ENCODE measurements at regions not wholly inside any gene's neighbourhood (a gene's known extent, or its start where the extent isn't known, plus 50 kb on each side); places are given as distances from the start of the nearest gene placed in this dataset.
A peak's percentile ranks its signal among the peaks of the same experiment; 100 is the strongest.

GRCh38 chr3:55189359-55189801 is 261.5 kb upstream of the LRTM1 start:
- Histone ChIP-seq H3K4me3 (no peak overlapping the region), H3K36me3 (replicated peaks) (no peaks in the 10 kb centered on the region), H3K4me1 (peaks cover 4% of the 10 kb centered on the region; the same call in 1 of the 2 replicates), H3K9me3 (no peaks in the 10 kb centered on the region), H3K27me3 (ENCODE audit: low read depth) (no peaks in the 10 kb centered on the region)
- in situ Hi-C loops (cut with MboI; ENCODE audit: low sequenced_read_pairs), result no loop called here
- no peak for DNase-seq (ENCODE audit: low spot score in 2 of 2)

- H3K4me3 ChIP-seq, result no peak overlapping the region
- no peaks in the 10 kb centered on the region for H3K9me3 ChIP-seq
- peaks cover 4% of the 10 kb centered on the region; the same call in 1 of the 2 replicates for H3K4me1 ChIP-seq
- DNase-seq (ENCODE audit: low spot score in 2 of 2), result no peak
- no peaks in the 10 kb centered on the region for H3K27me3 ChIP-seq (ENCODE audit: low read depth)
- in situ Hi-C loops (cut with MboI; ENCODE audit: low sequenced_read_pairs), result no loop called here
- H3K36me3 ChIP-seq (replicated peaks), result no peaks in the 10 kb centered on the region
These were observed 257.5 kb upstream of the LRTM1 start for GRCh38 chr3:55185380-55185779.

- no peak for DNase-seq (ENCODE audit: low spot score in 2 of 2)
- Histone ChIP-seq H3K9me3 (no peaks in the 10 kb centered on the region), H3K4me1 (no peaks in the 10 kb centered on the region), H3K36me3 (replicated peaks) (no peaks in the 10 kb centered on the region), H3K27me3 (ENCODE audit: low read depth) (no peaks in the 10 kb centered on the region; the same call in 1 of the 2 replicates), H3K4me3 (no peak overlapping the region)
- in situ Hi-C loops (cut with MboI; ENCODE audit: low sequenced_read_pairs), result no loop called here
These were observed 255.3 kb upstream of the LRTM1 start for GRCh38 chr3:55183201-55183600.

GRCh38 chr3:55180936-55181535 is 253.2 kb upstream of the LRTM1 start:
- no peaks in the 10 kb centered on the region for H3K4me1 ChIP-seq
- no peaks in the 10 kb centered on the region for H3K9me3 ChIP-seq
- H3K27me3 ChIP-seq (ENCODE audit: low read depth), result no peaks in the 10 kb centered on the region; the same call in 1 of the 2 replicates
- in situ Hi-C loops (cut with MboI; ENCODE audit: low sequenced_read_pairs), result no loop called here
- H3K36me3 ChIP-seq (replicated peaks), result no peaks in the 10 kb centered on the region
- DNase-seq (ENCODE audit: low spot score in 2 of 2), result peak; percentile 49 to 65
- no peak overlapping the region for H3K4me3 ChIP-seq

GRCh38 chr3:55180161-55180560 is 252.3 kb upstream of the LRTM1 start:
- in situ Hi-C loops (cut with MboI; ENCODE audit: low sequenced_read_pairs), result no loop called here
- no peak for DNase-seq (ENCODE audit: low spot score in 2 of 2)
- H3K36me3 ChIP-seq (replicated peaks), result no peaks in the 10 kb centered on the region

GRCh38 chr3:55178336-55178735 is 250.5 kb upstream of the LRTM1 start:
- in situ Hi-C loops (cut with MboI; ENCODE audit: low sequenced_read_pairs), result no loop called here
- Histone ChIP-seq H3K4me3 (no peak overlapping the region), H3K4me1 (no peaks in the 10 kb centered on the region), H3K36me3 (replicated peaks) (no peaks in the 10 kb centered on the region), H3K9me3 (no peaks in the 10 kb centered on the region), H3K27me3 (ENCODE audit: low read depth) (no peaks in the 10 kb centered on the region; the same call in 1 of the 2 replicates)
- DNase-seq (ENCODE audit: low spot score in 2 of 2), result no peak

More at GRCh38 chr3:55180161-55180560, 252.3 kb upstream of the LRTM1 start:
- Histone ChIP-seq H3K4me3 (no peak overlapping the region), H3K4me1 (no peaks in the 10 kb centered on the region), H3K9me3 (no peaks in the 10 kb centered on the region), H3K27me3 (ENCODE audit: low read depth) (no peaks in the 10 kb centered on the region; the same call in 1 of the 2 replicates)

- H3K4me1 ChIP-seq, result no peaks in the 10 kb centered on the region
- in situ Hi-C loops (cut with MboI; ENCODE audit: low sequenced_read_pairs), result no loop called here
- H3K9me3 ChIP-seq, result no peaks in the 10 kb centered on the region
- H3K4me3 ChIP-seq, result no peak overlapping the region
- H3K36me3 ChIP-seq (replicated peaks), result no peaks in the 10 kb centered on the region
- no peaks in the 10 kb centered on the region; the same call in 1 of the 2 replicates for H3K27me3 ChIP-seq (ENCODE audit: low read depth)
- DNase-seq (ENCODE audit: low spot score in 2 of 2), result no peak
These were observed 249.9 kb upstream of the LRTM1 start for GRCh38 chr3:55177749-55178148.

GRCh38 chr3:55175423-55175822 is 247.6 kb upstream of the LRTM1 start:
- Histone ChIP-seq H3K9me3 (no peaks in the 10 kb centered on the region), H3K36me3 (replicated peaks) (no peaks in the 10 kb centered on the region), H3K4me1 (no peaks in the 10 kb centered on the region), H3K27me3 (ENCODE audit: low read depth) (no peaks in the 10 kb centered on the region; the same call in 1 of the 2 replicates), H3K4me3 (no peak overlapping the region)
- in situ Hi-C loops (cut with MboI; ENCODE audit: low sequenced_read_pairs), result no loop called here
- no peak for DNase-seq (ENCODE audit: low spot score in 2 of 2)

GRCh38 chr3:55174747-55175146 is 246.9 kb upstream of the LRTM1 start:
- Histone ChIP-seq H3K4me1 (no peaks in the 10 kb centered on the region), H3K36me3 (replicated peaks) (no peaks in the 10 kb centered on the region), H3K4me3 (no peak overlapping the region), H3K9me3 (no peaks in the 10 kb centered on the region), H3K27me3 (ENCODE audit: low read depth) (no peaks in the 10 kb centered on the region; the same call in 1 of the 2 replicates)
- DNase-seq (ENCODE audit: low spot score in 2 of 2), result no peak
- in situ Hi-C loops (cut with MboI; ENCODE audit: low sequenced_read_pairs), result no loop called here

- in situ Hi-C loops (cut with MboI; ENCODE audit: low sequenced_read_pairs), result no loop called here
- no peaks in the 10 kb centered on the region for H3K27me3 ChIP-seq (ENCODE audit: low read depth)
- no peaks in the 10 kb centered on the region for H3K9me3 ChIP-seq
- no peaks in the 10 kb centered on the region for H3K4me1 ChIP-seq
- DNase-seq (ENCODE audit: low spot score in 2 of 2), result no peak
- no peak overlapping the region for H3K4me3 ChIP-seq
- H3K36me3 ChIP-seq (replicated peaks), result no peaks in the 10 kb centered on the region
These were observed 245.6 kb upstream of the LRTM1 start for GRCh38 chr3:55173504-55173903.

- in situ Hi-C loops (cut with MboI; ENCODE audit: low sequenced_read_pairs), result no loop called here
- DNase-seq (ENCODE audit: low spot score in 2 of 2), result no peak
- Histone ChIP-seq H3K4me3 (no peak overlapping the region), H3K4me1 (no peaks in the 10 kb centered on the region), H3K27me3 (ENCODE audit: low read depth) (no peaks in the 10 kb centered on the region), H3K36me3 (replicated peaks) (no peaks in the 10 kb centered on the region), H3K9me3 (no peaks in the 10 kb centered on the region)
These were observed 245.1 kb upstream of the LRTM1 start for GRCh38 chr3:55172913-55173312.

GRCh38 chr3:55170444-55170843 is 242.6 kb upstream of the LRTM1 start:
- H3K36me3 ChIP-seq (replicated peaks), result no peaks in the 10 kb centered on the region
- H3K4me3 ChIP-seq, result no peak overlapping the region
- no peak for DNase-seq (ENCODE audit: low spot score in 2 of 2)
- no peaks in the 10 kb centered on the region for H3K4me1 ChIP-seq
- in situ Hi-C loops (cut with MboI; ENCODE audit: low sequenced_read_pairs), result no loop called here
- no peaks in the 10 kb centered on the region for H3K9me3 ChIP-seq
- no peaks in the 10 kb centered on the region for H3K27me3 ChIP-seq (ENCODE audit: low read depth)

GRCh38 chr3:55169608-55170072 is 241.8 kb upstream of the LRTM1 start:
- Histone ChIP-seq H3K4me1 (no peaks in the 10 kb centered on the region), H3K9me3 (no peaks in the 10 kb centered on the region), H3K4me3 (no peak overlapping the region), H3K36me3 (replicated peaks) (no peaks in the 10 kb centered on the region), H3K27me3 (ENCODE audit: low read depth) (no peaks in the 10 kb centered on the region)
- no peak for DNase-seq (ENCODE audit: low spot score in 2 of 2)
- in situ Hi-C loops (cut with MboI; ENCODE audit: low sequenced_read_pairs), result no loop called here

- no peaks in the 10 kb centered on the region for H3K4me1 ChIP-seq
- in situ Hi-C loops (cut with MboI; ENCODE audit: low sequenced_read_pairs), result no loop called here
- H3K9me3 ChIP-seq, result no peaks in the 10 kb centered on the region
- H3K27me3 ChIP-seq (ENCODE audit: low read depth), result no peaks in the 10 kb centered on the region
- DNase-seq (ENCODE audit: low spot score in 2 of 2), result no peak
- no peaks in the 10 kb centered on the region for H3K36me3 ChIP-seq (replicated peaks)
- H3K4me3 ChIP-seq, result no peak overlapping the region
These were observed 241.3 kb upstream of the LRTM1 start for GRCh38 chr3:55169161-55169560.

Measured in HAP-1 (cell line).